Spleen (tissue), 7 donors: ENCODE measurements at regions not wholly inside any gene's neighbourhood (a gene's known extent, or its start where the extent isn't known, plus 50 kb on each side); places are given as distances from the start of the nearest gene placed in this dataset.

ENCODE experiments used
- CTCF ChIP-seq, 11 experiments: fragments of 200-600 bp in 7 of 11; fragments of 450-650 bp in 4 of 11; sonication (generic) in 4 of 11; IDR thresholded peaks in 8 of 11; conservative IDR thresholded peaks in 3 of 11; 1 replicate in 7 of 11; 2 replicates in 4 of 11; pipeline versions ENCODE4 v1.4.0 to v1.8.0; 2016 to 2021; ENCODE audit warnings: antibody characterized with exemption in 11 of 11, inconsistent platforms in 4 of 11, mild to moderate bottlenecking in 1 of 11
- POLR2A ChIP-seq, 3 donors: fragments of 450-650 bp; IDR thresholded peaks; one replicate each; pipeline ENCODE4 v1.5.1; 2017; ENCODE audit warnings: antibody characterized with exemption in 3 of 3, mild to moderate bottlenecking in 1 of 3
- donor health status: DM: no; HTN: no; CAD: no; lungs with moderate emphysema.
- donor health status: DM: no; HTN: no; CAD: no.
- donor health status: DM: no; HTN: no; CAD: no.

GRCh38 chr14:51442513-51443175 is 202.6 kb downstream of the TMX1 start:
- TF ChIP-seq CTCF (IDR thresholded peaks at IDR 0.05 in 8 of 11, conservative IDR thresholded peaks at IDR 0.05 in 3 of 11): no peak
- no peak for TF ChIP-seq POLR2A (IDR thresholded peaks at IDR 0.05)
